Uterus (tissue), 3 donors: ENCODE measurements at regions not wholly inside any gene's neighbourhood (a gene's known extent, or its start where the extent isn't known, plus 50 kb on each side); places are given as distances from the start of the nearest gene placed in this dataset.

ENCODE experiments used
- DNase-seq, 2 donors: peaks; one replicate each; pipeline ENCODE4 v3.0.0-alpha.2; 2019 to 2020
- H3K27ac ChIP-seq, 2 donors: fragments of 200-600 bp; sonication (generic); 1 replicate in 1 of 2; 2 replicates in 1 of 2; pipeline ENCODE4 v1.5.1; 2016 to 2018
- H3K27me3 ChIP-seq, 2 donors: fragments of 200-600 bp; sonication (generic); one replicate each; pipeline ENCODE4 v1.5.1; 2018 to 2019; ENCODE audit warnings: control low read depth in 1 of 2
- H3K36me3 ChIP-seq, 2 donors: fragments of 200-600 bp; sonication (generic); one replicate each; pipeline ENCODE4 v1.5.1; 2019; ENCODE audit warnings: control low read depth in 1 of 2
- H3K4me1 ChIP-seq, 2 donors: fragments of 200-600 bp; sonication (generic); one replicate each; pipeline ENCODE4 v1.5.1; 2018 to 2019; ENCODE audit warnings: control low read depth in 1 of 2
- H3K4me3 ChIP-seq, 2 donors: fragments of 200-600 bp; sonication (generic); 1 replicate in 1 of 2; 2 replicates in 1 of 2; pipeline ENCODE4 v1.5.1; 2018 to 2019; ENCODE audit warnings: mild to moderate bottlenecking in 1 of 2
- H3K9me3 ChIP-seq, 2 donors: fragments of 200-600 bp; sonication (generic); one replicate each; pipeline ENCODE4 v1.5.1; 2019; ENCODE audit warnings: control low read depth in 1 of 2
- POLR2A ChIP-seq, 2 donors: fragments of 450-650 bp; IDR thresholded peaks; one replicate each; pipeline ENCODE4 v1.6.1; 2016; ENCODE audit warnings: antibody characterized with exemption in 2 of 2, mild to moderate bottlenecking in 1 of 2, moderate library complexity in 1 of 2
- intact Hi-C: fragments of 100-400 bp; cut with DNase I; formaldehyde crosslinking; loops from one replicate; pipeline ENCODE4 v1.15.1; 2023; ENCODE audit warnings: low total_unique reads
- TF ChIP-seq, protein P1 (sequence below), 4 experiments: fragments of 200-600 bp in 2 of 4; fragments of 450-650 bp in 2 of 4; sonication (generic) in 2 of 4; IDR thresholded peaks; one replicate each; pipeline ENCODE4 v1.5.1; 2016 to 2019; ENCODE audit warnings: antibody characterized with exemption in 4 of 4, mild to moderate bottlenecking in 2 of 4, moderate library complexity in 1 of 4
- donor health status: DM: yes; HTN: yes; CAD: no.

GRCh38 chr6:14747881-14748520 is 497.9 kb upstream of the JARID2 start:
- no peaks in the 10 kb centered on the region for H3K4me1 ChIP-seq
- DNase-seq = no peak
- intact Hi-C loops = no loop called here
- no peaks in the 10 kb centered on the region for H3K27me3 ChIP-seq
- H3K4me3 ChIP-seq = no peak overlapping the region
- H3K36me3 ChIP-seq = no peaks in the 10 kb centered on the region
- H3K27ac ChIP-seq = no peak overlapping the region
- no peaks in the 10 kb centered on the region for H3K9me3 ChIP-seq
- TF ChIP-seq POLR2A (IDR thresholded peaks at IDR 0.05) = no peak
- TF ChIP-seq, protein P1, sequence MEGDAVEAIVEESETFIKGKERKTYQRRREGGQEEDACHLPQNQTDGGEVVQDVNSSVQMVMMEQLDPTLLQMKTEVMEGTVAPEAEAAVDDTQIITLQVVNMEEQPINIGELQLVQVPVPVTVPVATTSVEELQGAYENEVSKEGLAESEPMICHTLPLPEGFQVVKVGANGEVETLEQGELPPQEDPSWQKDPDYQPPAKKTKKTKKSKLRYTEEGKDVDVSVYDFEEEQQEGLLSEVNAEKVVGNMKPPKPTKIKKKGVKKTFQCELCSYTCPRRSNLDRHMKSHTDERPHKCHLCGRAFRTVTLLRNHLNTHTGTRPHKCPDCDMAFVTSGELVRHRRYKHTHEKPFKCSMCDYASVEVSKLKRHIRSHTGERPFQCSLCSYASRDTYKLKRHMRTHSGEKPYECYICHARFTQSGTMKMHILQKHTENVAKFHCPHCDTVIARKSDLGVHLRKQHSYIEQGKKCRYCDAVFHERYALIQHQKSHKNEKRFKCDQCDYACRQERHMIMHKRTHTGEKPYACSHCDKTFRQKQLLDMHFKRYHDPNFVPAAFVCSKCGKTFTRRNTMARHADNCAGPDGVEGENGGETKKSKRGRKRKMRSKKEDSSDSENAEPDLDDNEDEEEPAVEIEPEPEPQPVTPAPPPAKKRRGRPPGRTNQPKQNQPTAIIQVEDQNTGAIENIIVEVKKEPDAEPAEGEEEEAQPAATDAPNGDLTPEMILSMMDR (IDR thresholded peaks at IDR 0.05) = no peak

GRCh38 chr6:14748679-14749078 is 497.2 kb upstream of the JARID2 start:
- H3K27me3 ChIP-seq = no peaks in the 10 kb centered on the region
- H3K27ac ChIP-seq = no peak overlapping the region
- TF ChIP-seq POLR2A (IDR thresholded peaks at IDR 0.05) = no peak
- TF ChIP-seq, protein P1 (IDR thresholded peaks at IDR 0.05) = no peak
- intact Hi-C loops = no loop called here
- H3K4me3 ChIP-seq = no peak overlapping the region
- no peak for DNase-seq
- H3K9me3 ChIP-seq = no peaks in the 10 kb centered on the region
- H3K4me1 ChIP-seq = no peaks in the 10 kb centered on the region
- H3K36me3 ChIP-seq = no peaks in the 10 kb centered on the region

- no peak for DNase-seq
- TF ChIP-seq, protein P1 (IDR thresholded peaks at IDR 0.05) = no peak
- TF ChIP-seq POLR2A (IDR thresholded peaks at IDR 0.05) = no peak
- Histone ChIP-seq H3K9me3 (no peaks in the 10 kb centered on the region), H3K4me3 (no peak overlapping the region), H3K36me3 (no peaks in the 10 kb centered on the region), H3K27ac (no peak overlapping the region), H3K27me3 (no peaks in the 10 kb centered on the region), H3K4me1 (no peaks in the 10 kb centered on the region)
- intact Hi-C loops = no loop called here
Observed at GRCh38 chr6:14750059-14750661, 495.7 kb upstream of the JARID2 start.

DNA sequence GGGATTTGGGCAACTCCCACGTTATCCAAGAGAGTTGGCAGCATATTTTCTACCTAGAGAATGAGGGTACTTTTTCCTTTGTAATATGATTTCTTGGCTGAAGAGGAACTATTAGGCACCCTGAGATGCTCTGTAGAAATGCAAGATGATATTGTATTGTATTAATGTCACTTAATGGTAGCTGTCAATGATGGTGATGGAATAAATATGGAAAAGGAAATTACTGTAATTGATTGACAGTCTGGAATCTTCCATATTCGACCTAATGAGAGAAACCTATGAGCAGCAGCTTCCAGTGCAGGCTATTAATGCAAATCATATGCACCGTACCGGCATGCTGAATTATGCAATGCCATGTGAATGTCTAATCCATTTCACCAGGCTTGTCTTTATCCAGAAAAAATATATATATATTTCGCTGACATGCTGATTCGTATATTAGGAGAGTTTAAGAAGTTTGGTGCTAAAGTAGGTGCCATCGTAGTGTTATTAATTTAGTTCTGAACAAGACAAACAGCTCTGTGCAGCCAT is 494.2 kb upstream of the JARID2 start:
- no peaks in the 10 kb centered on the region for H3K27me3 ChIP-seq
- no peak for DNase-seq
- intact Hi-C loops = no loop called here
- H3K4me1 ChIP-seq = no peaks in the 10 kb centered on the region
- no peak overlapping the region for H3K4me3 ChIP-seq
- no peak for TF ChIP-seq POLR2A (IDR thresholded peaks at IDR 0.05)
- TF ChIP-seq, protein P1 (IDR thresholded peaks at IDR 0.05) = no peak
- no peaks in the 10 kb centered on the region for H3K36me3 ChIP-seq
- H3K27ac ChIP-seq = no peak overlapping the region
- H3K9me3 ChIP-seq = no peaks in the 10 kb centered on the region

GRCh38 chr6:14754751-14755513 is 490.9 kb upstream of the JARID2 start:
- no peaks in the 10 kb centered on the region for H3K36me3 ChIP-seq
- no peak for DNase-seq
- no peak overlapping the region for H3K4me3 ChIP-seq
- H3K9me3 ChIP-seq = no peaks in the 10 kb centered on the region
- no peaks in the 10 kb centered on the region for H3K27me3 ChIP-seq
- no peak for TF ChIP-seq POLR2A (IDR thresholded peaks at IDR 0.05)
- TF ChIP-seq, protein P1 (IDR thresholded peaks at IDR 0.05) = no peak
- no peak overlapping the region for H3K27ac ChIP-seq
- intact Hi-C loops = no loop called here
- no peaks in the 10 kb centered on the region for H3K4me1 ChIP-seq
